Esophagus squamous epithelium (tissue), 4 donors: ENCODE measurements at regions not wholly inside any gene's neighbourhood (a gene's known extent, or its start where the extent isn't known, plus 50 kb on each side); places are given as distances from the start of the nearest gene placed in this dataset.

Source experiments
- CTCF ChIP-seq, 6 experiments: fragments of 450-650 bp in 4 of 6; fragments of 200-600 bp in 2 of 6; sonication (generic) in 2 of 6; IDR thresholded peaks; one replicate each; pipeline ENCODE4 v1.5.1; 2016 to 2019; ENCODE audit warnings: antibody characterized with exemption in 6 of 6, mild to moderate bottlenecking in 4 of 6, moderate library complexity in 4 of 6
- POLR2A ChIP-seq, 4 donors: fragments of 450-650 bp; IDR thresholded peaks; one replicate each; pipeline ENCODE4 v1.6.1; 2017; ENCODE audit warnings: antibody characterized with exemption in 4 of 4, mild to moderate bottlenecking in 4 of 4, moderate library complexity in 3 of 4

GRCh38 chr21:16625491-16625890, 887.4 kb upstream of the CXADR start:
- TF ChIP-seq CTCF (IDR thresholded peaks at IDR 0.05) (no peak), POLR2A (IDR thresholded peaks at IDR 0.05) (no peak)
